Fibroblast of villous mesenchyme (primary cell): ENCODE measurements at regions not wholly inside any gene's neighbourhood (a gene's known extent, or its start where the extent isn't known, plus 50 kb on each side); places are given as distances from the start of the nearest gene placed in this dataset.

Experiments used
- DNase-seq: peaks from one replicate; pipeline ENCODE4 v3.0.0-alpha.2; 2010; ENCODE audit warnings: low read depth
- H3K4me3 ChIP-seq: 2 replicates; pipeline ENCODE4 v1.5.1; 2011; ENCODE audit warnings: low read depth, mild to moderate bottlenecking, low read length
- CTCF ChIP-seq: IDR thresholded peaks from 2 replicates; pipeline ENCODE4 v1.5.1; 2012; ENCODE audit warnings: low read depth, mild to moderate bottlenecking, low read length; ENCODE audit not compliant: insufficient read depth

GRCh38 chr2:142687075-142687474 is 190.4 kb upstream of the KYNU start:
- H3K4me3 ChIP-seq: no peak overlapping the region
- no peak for TF ChIP-seq CTCF
- no peak for DNase-seq

GRCh38 chr2:142684667-142685066 is 192.8 kb upstream of the KYNU start:
- DNase-seq: no peak
- no peak for TF ChIP-seq CTCF
- H3K4me3 ChIP-seq: no peak overlapping the region

GRCh38 chr2:142682528-142682927 is 194.9 kb upstream of the KYNU start:
- peak; percentile 29 for DNase-seq
- no peak overlapping the region for H3K4me3 ChIP-seq
- peak; percentile 28 for TF ChIP-seq CTCF

GRCh38 chr2:142681952-142682351 is 195.5 kb upstream of the KYNU start:
- H3K4me3 ChIP-seq: no peak overlapping the region
- DNase-seq: no peak
- no peak for TF ChIP-seq CTCF

GRCh38 chr2:142678164-142678563 is 199.3 kb upstream of the KYNU start:
- no peak for DNase-seq
- H3K4me3 ChIP-seq: no peak overlapping the region
- no peak for TF ChIP-seq CTCF

GRCh38 chr2:142675398-142675797 is 202.1 kb upstream of the KYNU start:
- H3K4me3 ChIP-seq: no peak overlapping the region
- no peak for DNase-seq
- TF ChIP-seq CTCF: no peak

GRCh38 chr2:142673836-142674235 is 203.6 kb upstream of the KYNU start:
- DNase-seq: no peak
- no peak for TF ChIP-seq CTCF
- H3K4me3 ChIP-seq: no peak overlapping the region
